ENCODE measurements at regions not wholly inside any gene's neighbourhood (a gene's known extent, or its start where the extent isn't known, plus 50 kb on each side); places are given as distances from the start of the nearest gene placed in this dataset.

GRCh38 chr3:28912120-28912885 lies 368.6 kb upstream of the RBMS3 start:
- no peak for DNase-seq

GRCh38 chr3:28915741-28916500 lies 364.9 kb upstream of the RBMS3 start:
- DNase-seq = no peak

GRCh38 chr3:28916713-28917499 lies 364.0 kb upstream of the RBMS3 start:
- no peak for DNase-seq

- no peak for DNase-seq
These were observed 362.9 kb upstream of the RBMS3 start for GRCh38 chr3:28917895-28918475.

GRCh38 chr3:28922376-28922775 lies 358.5 kb upstream of the RBMS3 start:
- no peak for DNase-seq

GRCh38 chr3:28923994-28924393 lies 356.9 kb upstream of the RBMS3 start:
- no peak for DNase-seq

- DNase-seq = no peak
These were observed 356.0 kb upstream of the RBMS3 start for GRCh38 chr3:28924744-28925360.

GRCh38 chr3:28933337-28933736 lies 347.5 kb upstream of the RBMS3 start:
- no peak for DNase-seq

- no peak for DNase-seq
These were observed 346.6 kb upstream of the RBMS3 start for GRCh38 chr3:28934126-28934813.

GRCh38 chr3:28935146-28935545 lies 345.7 kb upstream of the RBMS3 start:
- DNase-seq = no peak

- no peak for DNase-seq
These were observed 344.7 kb upstream of the RBMS3 start for GRCh38 chr3:28936154-28936553.

GRCh38 chr3:28940530-28940929 lies 340.3 kb upstream of the RBMS3 start:
- no peak for DNase-seq

- DNase-seq = no peak
These were observed 339.9 kb upstream of the RBMS3 start for GRCh38 chr3:28940994-28941393.

GRCh38 chr3:28947061-28947460 lies 333.8 kb upstream of the RBMS3 start:
- no peak for DNase-seq

GRCh38 chr3:28947751-28948150 lies 333.1 kb upstream of the RBMS3 start:
- DNase-seq = no peak

- DNase-seq = no peak
These were observed 332.2 kb upstream of the RBMS3 start for GRCh38 chr3:28948685-28949084.

- DNase-seq = no peak
These were observed 331.3 kb upstream of the RBMS3 start for GRCh38 chr3:28949580-28949979.

- no peak for DNase-seq
These were observed 330.3 kb upstream of the RBMS3 start for GRCh38 chr3:28950614-28951013.

GRCh38 chr3:28951772-28952556 lies 328.9 kb upstream of the RBMS3 start:
- DNase-seq = no peak

- DNase-seq = no peak
These were observed 322.2 kb upstream of the RBMS3 start for GRCh38 chr3:28958656-28959055.

- no peak for DNase-seq
These were observed 309.7 kb upstream of the RBMS3 start for GRCh38 chr3:28971156-28971555.
